ENCODE measurements at regions not wholly inside any gene's neighbourhood (a gene's known extent, or its start where the extent isn't known, plus 50 kb on each side); places are given as distances from the start of the nearest gene placed in this dataset.
"Not testable (repeated sequence)": the region's sequence is repeated elsewhere in the genome, so short reads cannot be mapped to it uniquely, and the experiment has no call there.

- DNase-seq (ENCODE audit: low read depth) (no peak), FAIRE-seq (no peak)
- TF ChIP-seq, protein P1, sequence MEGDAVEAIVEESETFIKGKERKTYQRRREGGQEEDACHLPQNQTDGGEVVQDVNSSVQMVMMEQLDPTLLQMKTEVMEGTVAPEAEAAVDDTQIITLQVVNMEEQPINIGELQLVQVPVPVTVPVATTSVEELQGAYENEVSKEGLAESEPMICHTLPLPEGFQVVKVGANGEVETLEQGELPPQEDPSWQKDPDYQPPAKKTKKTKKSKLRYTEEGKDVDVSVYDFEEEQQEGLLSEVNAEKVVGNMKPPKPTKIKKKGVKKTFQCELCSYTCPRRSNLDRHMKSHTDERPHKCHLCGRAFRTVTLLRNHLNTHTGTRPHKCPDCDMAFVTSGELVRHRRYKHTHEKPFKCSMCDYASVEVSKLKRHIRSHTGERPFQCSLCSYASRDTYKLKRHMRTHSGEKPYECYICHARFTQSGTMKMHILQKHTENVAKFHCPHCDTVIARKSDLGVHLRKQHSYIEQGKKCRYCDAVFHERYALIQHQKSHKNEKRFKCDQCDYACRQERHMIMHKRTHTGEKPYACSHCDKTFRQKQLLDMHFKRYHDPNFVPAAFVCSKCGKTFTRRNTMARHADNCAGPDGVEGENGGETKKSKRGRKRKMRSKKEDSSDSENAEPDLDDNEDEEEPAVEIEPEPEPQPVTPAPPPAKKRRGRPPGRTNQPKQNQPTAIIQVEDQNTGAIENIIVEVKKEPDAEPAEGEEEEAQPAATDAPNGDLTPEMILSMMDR (IDR thresholded peaks at IDR 0.05; ENCODE audit: insufficient read depth, low read length, severe bottlenecking), result no peak
- no peak overlapping the region for H3K4me3 ChIP-seq (ENCODE audit: low read depth, low read length)
- H3K36me3 ChIP-seq (ENCODE audit: control insufficient read depth, insufficient read depth, low read length), result no peaks in the 10 kb centered on the region
- H3K27me3 ChIP-seq (ENCODE audit: control insufficient read depth, insufficient read depth, low read length), result no peaks in the 10 kb centered on the region
Observed at GRCh38 chr11:134500621-134501020, 88.6 kb upstream of the B3GAT1 start.

DNA sequence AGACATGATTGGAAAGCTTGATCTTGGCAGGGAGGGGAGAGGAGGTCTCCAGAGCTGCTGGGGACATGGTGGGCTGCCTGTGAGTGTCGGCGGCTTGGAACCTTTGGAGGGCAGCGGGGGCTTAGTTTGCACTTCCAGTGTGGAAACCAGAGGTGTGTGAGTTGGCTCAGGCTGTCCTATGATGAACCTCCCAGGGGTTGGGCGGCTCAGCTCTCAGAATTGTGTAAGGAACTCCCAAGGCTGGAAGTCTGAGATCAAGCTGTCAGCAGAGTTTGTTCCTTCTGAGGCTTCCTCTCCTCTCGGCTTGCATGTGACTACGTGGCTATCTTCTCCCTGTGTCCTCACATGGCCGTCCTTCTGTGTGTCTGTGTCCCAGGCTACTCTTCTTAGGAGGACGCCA is 87.9 kb upstream of the B3GAT1 start:
- FAIRE-seq (no peak), DNase-seq (ENCODE audit: low read depth) (no peak)
- Histone ChIP-seq H3K36me3 (ENCODE audit: control insufficient read depth, insufficient read depth, low read length) (no peaks in the 10 kb centered on the region), H3K27me3 (ENCODE audit: control insufficient read depth, insufficient read depth, low read length) (no peaks in the 10 kb centered on the region), H3K4me3 (ENCODE audit: low read depth, low read length) (no peak overlapping the region)
- TF ChIP-seq, protein P1 (IDR thresholded peaks at IDR 0.05; ENCODE audit: insufficient read depth, low read length, severe bottlenecking), result no peak

DNA sequence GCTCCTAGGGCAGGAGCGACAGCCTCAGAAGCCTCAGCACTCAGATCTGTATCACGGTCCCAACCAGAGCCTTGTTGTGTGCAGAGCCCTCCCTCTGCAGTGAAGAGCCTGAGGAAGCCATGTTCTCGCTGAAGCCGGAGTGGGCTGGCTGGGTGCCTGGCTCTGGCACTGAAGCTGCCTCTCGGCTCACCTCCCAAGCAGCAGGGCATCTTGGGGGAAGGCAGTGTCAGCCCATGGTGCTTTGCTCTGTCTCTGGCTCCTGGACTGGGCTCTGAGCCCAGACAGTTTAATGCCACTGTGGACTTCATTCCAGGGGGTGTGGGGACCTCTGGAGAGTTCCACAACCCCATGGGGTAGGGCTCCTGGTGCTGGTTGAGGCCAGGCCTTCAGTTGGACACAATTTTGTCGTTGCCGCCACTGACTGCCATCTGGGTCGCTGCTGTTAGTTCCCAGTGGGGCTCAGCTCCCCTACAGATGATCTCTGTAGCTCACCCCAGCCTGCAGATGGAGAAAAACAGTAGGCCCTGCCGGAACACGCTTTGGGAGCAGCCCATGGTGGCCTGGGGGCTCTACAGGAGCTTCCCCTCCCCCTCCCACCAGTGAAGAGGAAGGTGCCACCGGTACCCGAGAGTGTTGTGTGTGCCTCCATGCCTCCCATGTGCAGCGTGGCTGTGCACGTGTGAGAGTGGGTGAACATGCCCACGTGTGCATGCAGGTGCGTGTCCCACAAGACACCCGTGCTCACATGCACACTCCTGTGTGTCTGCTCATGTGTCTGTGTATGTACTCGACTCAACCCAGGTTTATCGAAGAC is 86.5 kb upstream of the B3GAT1 start:
- H3K27me3 ChIP-seq (ENCODE audit: control insufficient read depth, insufficient read depth, low read length), result no peaks in the 10 kb centered on the region
- TF ChIP-seq, protein P1 (IDR thresholded peaks at IDR 0.05; ENCODE audit: insufficient read depth, low read length, severe bottlenecking), result no peak
- FAIRE-seq (no peak), DNase-seq (ENCODE audit: low read depth) (no peak)
- no peaks in the 10 kb centered on the region for H3K36me3 ChIP-seq (ENCODE audit: control insufficient read depth, insufficient read depth, low read length)
- H3K4me3 ChIP-seq (ENCODE audit: low read depth, low read length), result no peak overlapping the region

DNA sequence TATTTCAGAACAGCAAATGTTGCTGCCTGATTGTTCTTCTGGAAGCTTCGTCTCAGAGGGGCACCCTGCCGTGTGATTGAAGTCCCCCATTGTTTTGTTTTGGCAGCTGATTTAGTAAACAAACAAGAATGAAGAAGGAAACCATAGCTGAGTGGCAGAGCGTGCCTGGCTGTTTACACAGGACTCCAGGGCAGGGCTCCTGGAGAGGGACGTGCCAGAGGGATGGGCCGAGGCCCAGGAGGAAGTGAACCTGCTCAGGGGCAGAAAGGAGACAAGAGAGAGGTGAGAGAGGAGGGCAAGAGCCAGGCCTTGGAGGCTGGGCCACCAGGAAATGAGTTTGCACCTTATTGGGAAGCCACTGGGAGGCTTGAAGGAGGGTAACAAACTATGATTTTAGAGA is 85.5 kb upstream of the B3GAT1 start:
- Histone ChIP-seq H3K36me3 (ENCODE audit: control insufficient read depth, insufficient read depth, low read length) (no peaks in the 10 kb centered on the region), H3K4me3 (ENCODE audit: low read depth, low read length) (no peak overlapping the region), H3K27me3 (ENCODE audit: control insufficient read depth, insufficient read depth, low read length) (no peaks in the 10 kb centered on the region)
- TF ChIP-seq, protein P1 (IDR thresholded peaks at IDR 0.05; ENCODE audit: insufficient read depth, low read length, severe bottlenecking), result no peak
- DNase-seq (ENCODE audit: low read depth), result no peak
- FAIRE-seq, result no peak

GRCh38 chr11:134496058-134496457 is 84.0 kb upstream of the B3GAT1 start:
- H3K4me3 ChIP-seq (ENCODE audit: low read depth, low read length); H3K27me3 ChIP-seq (ENCODE audit: control insufficient read depth, insufficient read depth, low read length); FAIRE-seq; DNase-seq (ENCODE audit: low read depth); H3K36me3 ChIP-seq (ENCODE audit: control insufficient read depth, insufficient read depth, low read length): not testable (repeated sequence)

- H3K4me3 ChIP-seq (ENCODE audit: low read depth, low read length); DNase-seq (ENCODE audit: low read depth); FAIRE-seq; H3K36me3 ChIP-seq (ENCODE audit: control insufficient read depth, insufficient read depth, low read length); H3K27me3 ChIP-seq (ENCODE audit: control insufficient read depth, insufficient read depth, low read length): not testable (repeated sequence)
Observed at GRCh38 chr11:134494395-134494794, 82.4 kb upstream of the B3GAT1 start.

DNA sequence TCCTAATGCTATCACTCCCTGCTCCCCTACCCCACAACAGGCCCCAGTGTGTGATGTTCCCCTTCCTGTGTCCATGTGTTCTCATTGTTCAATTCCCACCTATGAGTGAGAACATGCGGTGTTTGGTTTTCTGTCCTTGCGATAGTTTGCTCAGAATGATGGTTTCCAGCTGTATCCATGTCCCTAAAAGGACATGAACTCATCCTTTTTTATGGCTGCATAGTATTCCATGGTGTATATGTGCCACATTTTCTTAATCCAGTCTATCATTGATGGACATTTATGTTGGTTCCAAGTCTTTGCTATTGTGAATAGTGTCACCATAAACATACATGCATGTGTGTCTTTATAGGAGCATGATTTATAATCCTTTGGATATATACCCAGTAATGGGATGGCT is 80.4 kb upstream of the B3GAT1 start:
- DNase-seq (ENCODE audit: low read depth); H3K36me3 ChIP-seq (ENCODE audit: control insufficient read depth, insufficient read depth, low read length); FAIRE-seq; H3K27me3 ChIP-seq (ENCODE audit: control insufficient read depth, insufficient read depth, low read length); H3K4me3 ChIP-seq (ENCODE audit: low read depth, low read length): not testable (repeated sequence)

All from bronchial epithelial cell (primary cell).